ENCODE measurements at regions not wholly inside any gene's neighbourhood (a gene's known extent, or its start where the extent isn't known, plus 50 kb on each side); places are given as distances from the start of the nearest gene placed in this dataset.

DNA sequence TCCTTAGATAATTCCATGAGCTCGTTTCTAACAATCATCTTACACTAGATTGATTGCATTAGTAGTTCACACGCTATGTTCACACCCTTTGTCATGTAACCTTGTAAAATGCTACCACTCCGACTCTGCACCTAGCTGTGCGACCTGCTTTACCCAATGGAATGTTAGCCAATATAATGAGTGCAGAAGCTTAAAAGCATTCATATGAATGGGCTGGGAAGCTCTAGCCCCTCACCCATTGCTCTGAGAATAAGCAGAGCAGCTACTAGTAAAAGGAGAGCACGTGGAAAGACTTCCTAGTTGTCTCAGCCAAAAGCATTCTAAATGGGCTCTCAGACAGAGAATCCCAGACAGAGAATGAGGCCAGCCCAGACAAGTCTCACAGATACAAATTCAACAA, 410.6 kb upstream of the UBE2E2 start:
- no peak overlapping the region for H2AK5ac ChIP-seq (ENCODE audit: low read length)
- no peak overlapping the region for H4K12ac ChIP-seq (ENCODE audit: low read depth, low read length)
- H3K4me1 ChIP-seq (ENCODE audit: control insufficient read depth in 1 of 2, insufficient read depth in 2 of 2, low read length in 2 of 2), result no peaks in the 10 kb centered on the region
- H3K4me2 ChIP-seq (ENCODE audit: low read length), result no peak overlapping the region
- no peak overlapping the region for H2AFZ ChIP-seq (ENCODE audit: insufficient read depth, low read length, poor library complexity)
- H2BK12ac ChIP-seq (ENCODE audit: low read length), result no peak overlapping the region
- H3K9me3 ChIP-seq (ENCODE audit: insufficient read depth, low read depth, low read length), result no peaks in the 10 kb centered on the region
- no peak overlapping the region for H3K4ac ChIP-seq (ENCODE audit: low read depth, low read length)
- peaks cover 9% of the 10 kb centered on the region for H3K79me1 ChIP-seq (ENCODE audit: low read length)
- DNase-seq, result no peak
- no peak overlapping the region for H3K18ac ChIP-seq (ENCODE audit: low read length)
- no peak overlapping the region for H3K14ac ChIP-seq (ENCODE audit: low read length)
- no peak overlapping the region for H3K4me3 ChIP-seq (ENCODE audit: low read depth, low read length)
- no peaks in the 10 kb centered on the region for H3K36me3 ChIP-seq (ENCODE audit: control insufficient read depth in 1 of 2, insufficient read depth in 2 of 2, low read length in 2 of 2)
- no peaks in the 10 kb centered on the region for H3K27me3 ChIP-seq (ENCODE audit: insufficient read depth, low read length)
- H4K91ac ChIP-seq (ENCODE audit: low read depth, low read length), result no peak overlapping the region
- no peak overlapping the region for H4K8ac ChIP-seq (ENCODE audit: low read depth, low read length)
- H2BK5ac ChIP-seq (ENCODE audit: low read depth, low read length, poor library complexity), result no peak overlapping the region
- no peak overlapping the region for H3K23ac ChIP-seq (ENCODE audit: low read length)
- H3K27ac ChIP-seq (ENCODE audit: low read depth, low read length), result peak overlapping the region; percentile 98
- no peaks in the 10 kb centered on the region for H3K79me2 ChIP-seq (ENCODE audit: control insufficient read depth, insufficient read depth, low read length, poor library complexity)
- no peak overlapping the region for H3K9ac ChIP-seq (ENCODE audit: low read length)
- peak overlapping the region; percentile 97 for H2BK120ac ChIP-seq (ENCODE audit: insufficient read depth, low read length, poor library complexity)
- WGBS (ENCODE audit: extremely low coverage, insufficient coverage, insufficient read length), result no CpG with 5 or more reads among the region's 5 CpGs

DNA sequence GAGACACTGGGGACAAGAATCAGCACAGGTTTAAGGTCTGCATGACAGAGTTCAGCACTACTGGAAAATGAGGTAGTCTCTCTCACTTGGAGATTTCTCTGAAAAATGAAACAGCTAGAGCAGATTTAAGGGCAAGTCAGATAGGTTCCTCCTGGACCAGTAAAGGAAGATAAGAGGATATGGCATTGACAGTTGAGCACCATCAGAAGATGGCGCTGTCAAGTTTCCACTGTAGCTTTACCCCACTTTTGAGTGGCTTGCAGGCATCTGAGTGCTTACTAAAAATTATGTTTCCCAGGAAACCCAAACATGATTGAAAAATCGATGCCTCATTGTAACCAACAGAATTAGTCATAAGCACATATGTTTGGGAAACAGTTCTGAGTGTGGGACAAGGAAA, 407.2 kb upstream of the UBE2E2 start:
- Histone ChIP-seq H3K23ac (ENCODE audit: low read length) (no peak overlapping the region), H3K4me2 (ENCODE audit: low read length) (no peak overlapping the region), H4K12ac (ENCODE audit: low read depth, low read length) (no peak overlapping the region), H4K91ac (ENCODE audit: low read depth, low read length) (peak overlapping the region; percentile 47), H2AK5ac (ENCODE audit: low read length) (no peak overlapping the region), H3K4ac (ENCODE audit: low read depth, low read length) (no peak overlapping the region), H3K14ac (ENCODE audit: low read length) (no peak overlapping the region), H3K9ac (ENCODE audit: low read length) (no peak overlapping the region), H2BK12ac (ENCODE audit: low read length) (no peak overlapping the region), H3K18ac (ENCODE audit: low read length) (no peak overlapping the region), H3K4me3 (ENCODE audit: low read depth, low read length) (no peak overlapping the region), H2AFZ (ENCODE audit: insufficient read depth, low read length, poor library complexity) (no peak overlapping the region), H2BK5ac (ENCODE audit: low read depth, low read length, poor library complexity) (no peak overlapping the region), H3K79me1 (ENCODE audit: low read length) (peaks cover 8% of the 10 kb centered on the region), H3K27ac (ENCODE audit: low read depth, low read length) (no peak overlapping the region), H4K8ac (ENCODE audit: low read depth, low read length) (no peak overlapping the region), H3K9me3 (ENCODE audit: insufficient read depth, low read depth, low read length) (no peaks in the 10 kb centered on the region), H3K27me3 (ENCODE audit: insufficient read depth, low read length) (no peaks in the 10 kb centered on the region), H2BK120ac (ENCODE audit: insufficient read depth, low read length, poor library complexity) (no peak overlapping the region), H3K79me2 (ENCODE audit: control insufficient read depth, insufficient read depth, low read length, poor library complexity) (no peaks in the 10 kb centered on the region), H3K36me3 (ENCODE audit: control insufficient read depth in 1 of 2, insufficient read depth in 2 of 2, low read length in 2 of 2) (no peaks in the 10 kb centered on the region), H3K4me1 (ENCODE audit: control insufficient read depth in 1 of 2, insufficient read depth in 2 of 2, low read length in 2 of 2) (no peaks in the 10 kb centered on the region)
- WGBS (ENCODE audit: extremely low coverage, insufficient coverage, insufficient read length), result no CpG with 5 or more reads among the region's 2 CpGs
- no peak for DNase-seq

DNA sequence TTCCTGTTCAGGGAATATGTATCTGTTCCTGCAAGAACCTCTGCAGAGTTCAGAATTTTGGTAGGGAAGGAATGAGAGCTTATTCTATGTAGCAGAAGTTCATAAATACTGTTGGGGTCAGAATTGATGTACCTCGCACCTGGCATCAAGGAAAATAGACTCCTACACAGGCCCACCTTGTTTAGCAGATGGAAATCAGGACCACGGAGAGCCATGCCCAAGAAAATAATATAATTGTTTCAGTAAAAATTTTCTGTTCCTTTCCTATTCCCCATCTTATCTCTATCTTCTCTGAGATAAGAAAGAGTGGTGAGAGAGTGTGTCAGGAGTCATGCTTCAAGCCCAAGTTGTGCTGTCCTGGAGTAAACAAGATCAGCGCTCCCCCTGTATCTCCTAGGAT, 404.7 kb upstream of the UBE2E2 start:
- Histone ChIP-seq H4K8ac (ENCODE audit: low read depth, low read length) (no peak overlapping the region), H3K27ac (ENCODE audit: low read depth, low read length) (no peak overlapping the region), H2BK120ac (ENCODE audit: insufficient read depth, low read length, poor library complexity) (no peak overlapping the region), H3K4me2 (ENCODE audit: low read length) (no peak overlapping the region), H2AK5ac (ENCODE audit: low read length) (no peak overlapping the region), H4K91ac (ENCODE audit: low read depth, low read length) (no peak overlapping the region), H3K4ac (ENCODE audit: low read depth, low read length) (no peak overlapping the region), H3K23ac (ENCODE audit: low read length) (no peak overlapping the region), H3K4me1 (ENCODE audit: control insufficient read depth in 1 of 2, insufficient read depth in 2 of 2, low read length in 2 of 2) (no peaks in the 10 kb centered on the region), H3K9ac (ENCODE audit: low read length) (no peak overlapping the region), H3K9me3 (ENCODE audit: insufficient read depth, low read depth, low read length) (no peaks in the 10 kb centered on the region), H3K14ac (ENCODE audit: low read length) (no peak overlapping the region), H3K18ac (ENCODE audit: low read length) (no peak overlapping the region), H2BK5ac (ENCODE audit: low read depth, low read length, poor library complexity) (no peak overlapping the region), H3K4me3 (ENCODE audit: low read depth, low read length) (no peak overlapping the region), H2BK12ac (ENCODE audit: low read length) (no peak overlapping the region), H3K27me3 (ENCODE audit: insufficient read depth, low read length) (no peaks in the 10 kb centered on the region), H3K79me2 (ENCODE audit: control insufficient read depth, insufficient read depth, low read length, poor library complexity) (no peaks in the 10 kb centered on the region), H3K36me3 (ENCODE audit: control insufficient read depth in 1 of 2, insufficient read depth in 2 of 2, low read length in 2 of 2) (no peaks in the 10 kb centered on the region), H2AFZ (ENCODE audit: insufficient read depth, low read length, poor library complexity) (no peak overlapping the region), H4K12ac (ENCODE audit: low read depth, low read length) (no peak overlapping the region), H3K79me1 (ENCODE audit: low read length) (peaks cover 4% of the 10 kb centered on the region)
- no CpG with 5 or more reads among the region's 3 CpGs for WGBS (ENCODE audit: extremely low coverage, insufficient coverage, insufficient read length)
- peak in 1 of 2 donors; percentile 16 for DNase-seq

DNA sequence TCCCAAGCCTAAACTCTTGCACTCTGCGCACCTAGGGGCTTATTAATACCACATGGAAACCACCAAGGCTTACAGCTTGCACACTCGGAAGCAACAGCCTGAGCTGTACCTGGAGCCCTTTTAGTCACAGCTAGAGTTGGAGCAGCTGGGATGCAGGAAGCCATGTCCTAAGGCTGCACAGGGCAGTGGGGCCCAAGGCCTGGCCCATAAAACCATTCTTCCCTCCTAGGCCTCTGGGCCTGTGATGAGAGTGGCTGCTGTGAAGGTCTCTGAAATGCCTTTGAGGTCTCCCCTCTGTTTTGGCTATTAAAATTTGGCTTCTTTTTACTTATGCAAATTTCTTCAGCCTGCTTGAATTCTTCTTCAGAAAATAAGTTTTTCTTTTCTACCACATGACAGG, 383.9 kb upstream of the UBE2E2 start:
- Histone ChIP-seq H3K14ac (ENCODE audit: low read length) (no peak overlapping the region), H3K4me2 (ENCODE audit: low read length) (no peak overlapping the region), H2BK12ac (ENCODE audit: low read length) (no peak overlapping the region), H3K79me1 (ENCODE audit: low read length) (no peaks in the 10 kb centered on the region), H4K91ac (ENCODE audit: low read depth, low read length) (no peak overlapping the region), H2BK120ac (ENCODE audit: insufficient read depth, low read length, poor library complexity) (no peak overlapping the region), H3K9ac (ENCODE audit: low read length) (no peak overlapping the region), H3K4me1 (ENCODE audit: control insufficient read depth in 1 of 2, insufficient read depth in 2 of 2, low read length in 2 of 2) (no peaks in the 10 kb centered on the region), H3K4me3 (ENCODE audit: low read depth, low read length) (no peak overlapping the region), H2AFZ (ENCODE audit: insufficient read depth, low read length, poor library complexity) (no peak overlapping the region), H2BK5ac (ENCODE audit: low read depth, low read length, poor library complexity) (no peak overlapping the region), H2AK5ac (ENCODE audit: low read length) (no peak overlapping the region), H4K8ac (ENCODE audit: low read depth, low read length) (no peak overlapping the region), H3K9me3 (ENCODE audit: insufficient read depth, low read depth, low read length) (peaks cover 6% of the 10 kb centered on the region), H3K27ac (ENCODE audit: low read depth, low read length) (no peak overlapping the region), H3K79me2 (ENCODE audit: control insufficient read depth, insufficient read depth, low read length, poor library complexity) (no peaks in the 10 kb centered on the region), H4K12ac (ENCODE audit: low read depth, low read length) (no peak overlapping the region), H3K27me3 (ENCODE audit: insufficient read depth, low read length) (no peaks in the 10 kb centered on the region), H3K4ac (ENCODE audit: low read depth, low read length) (no peak overlapping the region), H3K23ac (ENCODE audit: low read length) (no peak overlapping the region), H3K18ac (ENCODE audit: low read length) (no peak overlapping the region), H3K36me3 (ENCODE audit: control insufficient read depth in 1 of 2, insufficient read depth in 2 of 2, low read length in 2 of 2) (peaks cover 0 to 1% of the 10 kb centered on the region in 2 experiments)
- no CpG with 5 or more reads among the region's 2 CpGs for WGBS (ENCODE audit: extremely low coverage, insufficient coverage, insufficient read length)
- no peak for DNase-seq
